TTC549 (cell line): ENCODE measurements at regions not wholly inside any gene's neighbourhood (a gene's known extent, or its start where the extent isn't known, plus 50 kb on each side); places are given as distances from the start of the nearest gene placed in this dataset.

ENCODE experiments used
- FAIRE-seq: peaks from 2 replicates; lab custom pipeline; 2012; peaks lifted over from hg19 to GRCh38; lab: Jason Lieb, UNC

- no peak for FAIRE-seq
Measured at GRCh38 chr4:182177166-182177565, 66.0 kb upstream of the TENM3 start.

- FAIRE-seq = no peak
Measured at GRCh38 chr4:182179105-182179504, 64.1 kb upstream of the TENM3 start.

GRCh38 chr4:182179751-182180150 is 63.5 kb upstream of the TENM3 start:
- FAIRE-seq = no peak

- no peak for FAIRE-seq
Measured at GRCh38 chr4:182185491-182185890, 57.7 kb upstream of the TENM3 start.

- FAIRE-seq = no peak
Measured at GRCh38 chr4:182187674-182188073, 55.5 kb upstream of the TENM3 start.

GRCh38 chr4:182188622-182189021 is 54.6 kb upstream of the TENM3 start:
- no peak for FAIRE-seq

- no peak for FAIRE-seq
Measured at GRCh38 chr4:182189103-182189878, 53.9 kb upstream of the TENM3 start.

- FAIRE-seq = no peak
Measured at GRCh38 chr4:182190306-182190705, 52.9 kb upstream of the TENM3 start.

GRCh38 chr4:182192511-182193181 is 50.6 kb upstream of the TENM3 start:
- FAIRE-seq = no peak

GRCh38 chr4:182193311-182193710 is 49.9 kb upstream of the TENM3 start:
- no peak for FAIRE-seq
